MM.1S (cell line): ENCODE measurements at regions not wholly inside any gene's neighbourhood (a gene's known extent, or its start where the extent isn't known, plus 50 kb on each side); places are given as distances from the start of the nearest gene placed in this dataset.

Source experiments
- EZH2phosphoT487 ChIP-seq: fragments of 300-600 bp; sonication (generic); IDR thresholded peaks from 2 replicates; pipeline ENCODE4 v1.6.1; 2018; ENCODE audit warnings: antibody characterized with exemption, low read length
- TF ChIP-seq, protein P1 (sequence below): fragments of 300-600 bp; sonication (generic); IDR thresholded peaks from 2 replicates; pipeline ENCODE4 v1.5.1; 2016; ENCODE audit warnings: antibody characterized with exemption, low read length, mixed read lengths

DNA sequence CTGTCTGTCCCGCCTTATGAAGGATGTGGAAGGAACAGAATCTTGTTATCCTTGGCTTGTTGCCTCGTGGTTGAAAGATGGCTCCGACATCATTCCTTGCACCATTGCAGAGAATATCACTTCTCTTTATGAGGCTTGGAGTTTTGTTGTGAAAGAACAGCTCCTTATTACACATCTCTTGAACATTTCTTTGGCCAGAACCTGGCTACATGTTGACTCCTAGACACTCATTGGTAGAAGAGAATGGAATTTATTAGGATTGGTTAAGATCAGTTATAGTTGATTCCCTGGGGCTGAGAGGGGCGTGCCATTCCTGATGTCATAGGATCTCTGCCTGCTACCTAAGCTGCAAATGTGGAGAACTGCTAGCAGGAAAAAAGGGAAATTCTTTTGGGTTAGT is 180.5 kb upstream of the CTBP2 start:
- TF ChIP-seq, protein P1, sequence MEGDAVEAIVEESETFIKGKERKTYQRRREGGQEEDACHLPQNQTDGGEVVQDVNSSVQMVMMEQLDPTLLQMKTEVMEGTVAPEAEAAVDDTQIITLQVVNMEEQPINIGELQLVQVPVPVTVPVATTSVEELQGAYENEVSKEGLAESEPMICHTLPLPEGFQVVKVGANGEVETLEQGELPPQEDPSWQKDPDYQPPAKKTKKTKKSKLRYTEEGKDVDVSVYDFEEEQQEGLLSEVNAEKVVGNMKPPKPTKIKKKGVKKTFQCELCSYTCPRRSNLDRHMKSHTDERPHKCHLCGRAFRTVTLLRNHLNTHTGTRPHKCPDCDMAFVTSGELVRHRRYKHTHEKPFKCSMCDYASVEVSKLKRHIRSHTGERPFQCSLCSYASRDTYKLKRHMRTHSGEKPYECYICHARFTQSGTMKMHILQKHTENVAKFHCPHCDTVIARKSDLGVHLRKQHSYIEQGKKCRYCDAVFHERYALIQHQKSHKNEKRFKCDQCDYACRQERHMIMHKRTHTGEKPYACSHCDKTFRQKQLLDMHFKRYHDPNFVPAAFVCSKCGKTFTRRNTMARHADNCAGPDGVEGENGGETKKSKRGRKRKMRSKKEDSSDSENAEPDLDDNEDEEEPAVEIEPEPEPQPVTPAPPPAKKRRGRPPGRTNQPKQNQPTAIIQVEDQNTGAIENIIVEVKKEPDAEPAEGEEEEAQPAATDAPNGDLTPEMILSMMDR = no peak
- TF ChIP-seq EZH2phosphoT487 = no peak
